ENCODE measurements at regions not wholly inside any gene's neighbourhood (a gene's known extent, or its start where the extent isn't known, plus 50 kb on each side); places are given as distances from the start of the nearest gene placed in this dataset.

GRCh38 chr4:167492007-167492406, 257.7 kb upstream of the SPOCK3 start:
- TF ChIP-seq CTCF (IDR thresholded peaks at IDR 0.05 in 2 of 3, conservative IDR thresholded peaks at IDR 0.05 in 1 of 3; ENCODE audit: borderline replicate concordance in 1 of 3, insufficient read depth in 1 of 3, low read depth in 2 of 3, low read length in 2 of 3), result no peak
- TF ChIP-seq POLR2AphosphoS5 (IDR thresholded peaks at IDR 0.05; ENCODE audit: low read depth, low read length), result no peak
- TF ChIP-seq EZH2 (IDR thresholded peaks at IDR 0.05), result no peak
- no peak for TF ChIP-seq MAX (IDR thresholded peaks at IDR 0.05)
- TF ChIP-seq ZNF274 (IDR thresholded peaks at IDR 0.05; ENCODE audit: low read depth, low read length), result no peak
- TF ChIP-seq EGR1 (IDR thresholded peaks at IDR 0.05; ENCODE audit: low read depth), result no peak
- no peak for TF ChIP-seq EZH2phosphoT487 (IDR thresholded peaks at IDR 0.05; ENCODE audit: borderline replicate concordance)
- TF ChIP-seq POLR2A (IDR thresholded peaks at IDR 0.05; ENCODE audit: borderline replicate concordance, extremely low read depth, insufficient read depth, insufficient read length), result no peak
- no peak for TF ChIP-seq REST (IDR thresholded peaks at IDR 0.05; ENCODE audit: low read depth)
- no peak for TF ChIP-seq RAD21 (IDR thresholded peaks at IDR 0.05; ENCODE audit: low read depth)
- no peak for TF ChIP-seq SIN3A (IDR thresholded peaks at IDR 0.05; ENCODE audit: low read depth)
- TF ChIP-seq CEBPB (IDR thresholded peaks at IDR 0.05; ENCODE audit: low read depth), result no peak

All from HCT116 (cell line).